ENCODE measurements at regions not wholly inside any gene's neighbourhood (a gene's known extent, or its start where the extent isn't known, plus 50 kb on each side); places are given as distances from the start of the nearest gene placed in this dataset.

DNA sequence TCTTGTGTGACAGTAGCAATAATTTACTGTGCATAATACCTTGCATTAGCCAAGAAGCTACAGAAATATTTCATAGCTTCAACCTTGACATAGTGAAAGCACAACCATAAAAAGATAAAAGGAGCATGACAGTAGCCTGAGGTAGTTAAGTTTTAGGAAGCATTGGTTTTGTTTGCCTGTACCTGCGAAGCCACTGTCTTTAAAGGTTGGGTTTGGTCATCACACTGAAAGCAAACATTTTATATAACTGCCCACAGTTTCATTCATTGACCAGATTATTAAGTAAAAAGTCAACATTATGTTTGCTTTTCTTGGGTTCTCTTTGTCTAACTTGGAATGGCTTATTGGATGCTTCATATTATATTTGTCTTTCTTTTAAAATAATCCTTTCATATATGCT is 450.1 kb upstream of the IL12A start:
- Histone ChIP-seq H3K36me3 (no peaks in the 10 kb centered on the region), H3K27ac (no peak overlapping the region), H3K27me3 (no peaks in the 10 kb centered on the region), H3K4me3 (no peak overlapping the region), H3K9me3 (no peaks in the 10 kb centered on the region), H3K4me1 (peaks cover 0 to 17% (median 0%) of the 10 kb centered on the region in 4 donors)
- peak; percentile 66 to 81 (median 74) for ATAC-seq
- no peak for DNase-seq
- intact Hi-C loops (cut with DNase I) = no loop called here
- WGBS (ENCODE audit: insufficient coverage, low coverage, low lambda C conversion rate, missing lambda C conversion rate) = 23% methylated on average over 1 of the region's 1 CpG
- TF ChIP-seq POLR2A (IDR thresholded peaks at IDR 0.05) (no peak), CTCF (IDR thresholded peaks at IDR 0.05) (no peak)

- intact Hi-C loops (cut with DNase I) = no loop called here
- H3K9me3 ChIP-seq = no peaks in the 10 kb centered on the region
- H3K27ac ChIP-seq = no peak overlapping the region
- no peak for TF ChIP-seq CTCF (IDR thresholded peaks at IDR 0.05)
- WGBS (ENCODE audit: insufficient coverage, low coverage, low lambda C conversion rate, missing lambda C conversion rate) = 51% methylated on average over 2 of the region's 2 CpGs
- no peaks in the 10 kb centered on the region for H3K36me3 ChIP-seq
- H3K27me3 ChIP-seq = no peaks in the 10 kb centered on the region
- peaks cover 0 to 17% (median 0%) of the 10 kb centered on the region in 4 donors for H3K4me1 ChIP-seq
- H3K4me3 ChIP-seq = no peak overlapping the region
- DNase-seq = no peak
- ATAC-seq = no peak
Observed at GRCh38 chr3:159540882-159541495, 447.6 kb upstream of the IL12A start.

DNA sequence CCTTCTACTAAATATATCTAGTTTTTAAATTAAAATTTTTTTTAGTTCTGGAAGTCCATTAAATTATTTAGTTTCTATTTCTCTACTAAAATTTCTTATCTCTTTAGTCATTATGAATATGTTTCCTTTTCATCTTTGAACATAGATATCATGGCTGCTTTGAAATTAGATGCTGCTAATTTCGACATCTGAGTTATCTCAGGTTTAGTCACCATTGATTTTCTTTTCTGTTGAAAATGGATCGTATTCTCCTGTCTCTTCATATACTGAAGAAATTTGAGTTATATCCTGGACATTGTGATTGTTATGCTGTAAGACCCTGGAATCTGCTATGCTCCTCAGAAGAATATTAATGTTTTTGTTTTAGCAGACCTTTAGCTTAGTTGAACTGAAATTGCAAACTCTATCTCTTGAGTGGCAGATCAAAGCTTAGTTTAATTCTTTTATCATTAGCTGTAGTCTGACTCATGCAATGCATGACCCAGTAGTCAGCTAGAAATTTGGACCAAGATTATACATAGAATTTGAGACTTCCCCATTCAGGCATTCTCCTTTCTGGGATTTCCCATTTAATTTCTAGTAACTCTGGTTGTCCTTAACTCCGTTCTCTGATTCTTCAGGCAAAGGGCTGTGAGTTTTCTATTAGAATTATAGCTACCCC is 439.8 kb upstream of the IL12A start:
- ATAC-seq (no peak), DNase-seq (no peak)
- Histone ChIP-seq H3K9me3 (no peaks in the 10 kb centered on the region), H3K36me3 (no peaks in the 10 kb centered on the region), H3K27ac (no peak overlapping the region), H3K4me1 (no peaks in the 10 kb centered on the region), H3K4me3 (no peak overlapping the region), H3K27me3 (no peaks in the 10 kb centered on the region)
- 35% methylated on average over 3 of the region's 3 CpGs for WGBS (ENCODE audit: insufficient coverage, low coverage, low lambda C conversion rate, missing lambda C conversion rate)
- intact Hi-C loops (cut with DNase I) = no loop called here
- TF ChIP-seq CTCF (IDR thresholded peaks at IDR 0.05) = no peak
- TF ChIP-seq POLR2A (IDR thresholded peaks at IDR 0.05) = no peak

- intact Hi-C loops (cut with DNase I) = no loop called here
- ATAC-seq (no peak), DNase-seq (no peak)
- no peaks in the 10 kb centered on the region for H3K27me3 ChIP-seq
- H3K27ac ChIP-seq = no peak overlapping the region
- no peak for TF ChIP-seq CTCF (IDR thresholded peaks at IDR 0.05)
- no peak for TF ChIP-seq POLR2A (IDR thresholded peaks at IDR 0.05)
- H3K9me3 ChIP-seq = no peaks in the 10 kb centered on the region
- no peaks in the 10 kb centered on the region for H3K36me3 ChIP-seq
- H3K4me3 ChIP-seq = no peak overlapping the region
- no peaks in the 10 kb centered on the region for H3K4me1 ChIP-seq
Observed at GRCh38 chr3:159555205-159555604, 433.4 kb upstream of the IL12A start.
